HG03575 (cell line): ENCODE measurements at regions not wholly inside any gene's neighbourhood (a gene's known extent, or its start where the extent isn't known, plus 50 kb on each side); places are given as distances from the start of the nearest gene placed in this dataset.
"Not testable (repeated sequence)": the region's sequence is repeated elsewhere in the genome, so short reads cannot be mapped to it uniquely, and the experiment has no call there.

Source experiments
- ATAC-seq: cut with Tn5 transposase; IDR thresholded peaks from one replicate; pipeline ENCODE4 v1.9.1; 2021; ENCODE audit not compliant: unreplicated experiment, insufficient number of reproducible peaks, low FRiP score; ENCODE audit errors: extremely low read depth

GRCh38 chr2:8121826-8122513 is 559.9 kb upstream of the ID2 start:
- ATAC-seq: no peak

- ATAC-seq: no peak
These were observed 559.3 kb upstream of the ID2 start for GRCh38 chr2:8122520-8122919.

- ATAC-seq: no peak
These were observed 558.4 kb upstream of the ID2 start for GRCh38 chr2:8123464-8123863.

- no peak for ATAC-seq
These were observed 555.8 kb upstream of the ID2 start for GRCh38 chr2:8125741-8126711.

- ATAC-seq: no peak
These were observed 555.1 kb upstream of the ID2 start for GRCh38 chr2:8126783-8127182.

GRCh38 chr2:8131423-8131822 is 550.4 kb upstream of the ID2 start:
- ATAC-seq: not testable (repeated sequence)

- no peak for ATAC-seq
These were observed 549.5 kb upstream of the ID2 start for GRCh38 chr2:8132351-8132831.

GRCh38 chr2:8132879-8133278 is 549.0 kb upstream of the ID2 start:
- ATAC-seq: no peak

GRCh38 chr2:8133363-8133762 is 548.5 kb upstream of the ID2 start:
- no peak for ATAC-seq

- ATAC-seq: no peak
These were observed 547.9 kb upstream of the ID2 start for GRCh38 chr2:8133913-8134472.

- ATAC-seq: no peak
These were observed 547.4 kb upstream of the ID2 start for GRCh38 chr2:8134473-8134932.

- no peak for ATAC-seq
These were observed 546.7 kb upstream of the ID2 start for GRCh38 chr2:8134985-8135682.

GRCh38 chr2:8137801-8138200 is 544.1 kb upstream of the ID2 start:
- ATAC-seq: no peak

GRCh38 chr2:8138525-8138922 is 543.3 kb upstream of the ID2 start:
- no peak for ATAC-seq

GRCh38 chr2:8138923-8139667 is 542.8 kb upstream of the ID2 start:
- no peak for ATAC-seq

GRCh38 chr2:8139668-8140200 is 542.1 kb upstream of the ID2 start:
- no peak for ATAC-seq

- no peak for ATAC-seq
These were observed 540.7 kb upstream of the ID2 start for GRCh38 chr2:8141079-8141707.

GRCh38 chr2:8141780-8142179 is 540.1 kb upstream of the ID2 start:
- no peak for ATAC-seq
